GM12878 (cell line): ENCODE measurements at regions not wholly inside any gene's neighbourhood (a gene's known extent, or its start where the extent isn't known, plus 50 kb on each side); places are given as distances from the start of the nearest gene placed in this dataset.

Experiments
- ATAC-seq: fragments of 200-7000 bp; cut with Tn5 transposase; 3 replicates; pipeline ENCODE4 v1.9.1; 2020; ENCODE audit warnings: mild to moderate bottlenecking, moderate library complexity
- BruUV-seq: library from RNA; stranded (reverse); fragments of 400-500 nt; replicated peaks from 2 replicates; lab custom pipeline; 2021; lab: Mats Ljungman, UMichigan
- CTCF ChIA-PET: fragments of 300-600 bp; sonication (Branson Sonifier 250); formaldehyde crosslinking; extraction: SDS; loops from one replicate; lab custom pipeline; 2021; ENCODE audit warnings: inconsistent platforms; lab: Yijun Ruan, JAX
- POLR2A ChIA-PET: fragments of 350-600 bp; formaldehyde crosslinking; extraction: SDS; loops from one replicate; lab custom pipeline; 2021; ENCODE audit warnings: inconsistent platforms; lab: Charles Lee
- RAD21 ChIA-PET: fragments of 300-600 bp; sonication (Branson Sonifier 250); formaldehyde crosslinking; loops from one replicate; lab custom pipeline; 2023; ENCODE audit warnings: antibody characterized with exemption; ENCODE audit not compliant: unreplicated experiment; lab: Charles Lee
- SMC1A ChIA-PET: fragments of 300-600 bp; sonication (Branson Sonifier 250); formaldehyde crosslinking; loops from one replicate; lab custom pipeline; 2023; ENCODE audit not compliant: unreplicated experiment, uncharacterized antibody; lab: Charles Lee
- DNase-seq: peaks from one replicate; pipeline ENCODE4 v3.0.0-alpha.2; 2011; ENCODE audit warnings: low read depth, low spot score
- FAIRE-seq: peaks from 3 replicates; lab custom pipeline; 2011; peaks lifted over from hg19 to GRCh38; lab: Jason Lieb, UNC
- H2AFZ ChIP-seq: 2 replicates; pipeline ENCODE4 v1.6.0; 2011; ENCODE audit warnings: low read depth, low read length, control low read depth; ENCODE audit not compliant: control insufficient read depth
- H3K27ac ChIP-seq: 2 replicates; pipeline ENCODE4 v1.5.1; 2011; ENCODE audit warnings: control low read depth; ENCODE audit not compliant: control insufficient read depth, insufficient read depth
- H3K27me3 ChIP-seq, 2 experiments: replicated peaks in 1 of 2; 2 replicates each; pipeline versions ENCODE4 v1.6.0 to v1.6.1; 2011; ENCODE audit warnings: low read length in 1 of 2; ENCODE audit not compliant: control insufficient read depth in 2 of 2, insufficient read depth in 2 of 2
- H3K36me3 ChIP-seq, 2 experiments: 2 replicates each; pipeline ENCODE4 v1.5.1; 2011; ENCODE audit warnings: low read length in 1 of 2; ENCODE audit not compliant: control insufficient read depth in 2 of 2, insufficient read depth in 2 of 2
- H3K4me1 ChIP-seq: 2 replicates; pipeline ENCODE4 v1.6.1; 2011; ENCODE audit warnings: mild to moderate bottlenecking, low read length, moderate library complexity, mixed read lengths; ENCODE audit not compliant: control insufficient read depth, insufficient read depth
- H3K4me2 ChIP-seq: 2 replicates; pipeline ENCODE4 v1.6.0; 2011; ENCODE audit warnings: control low read depth; ENCODE audit not compliant: control insufficient read depth, insufficient read depth
- H3K4me3 ChIP-seq: fragments of 200-600 bp; sonication (generic); 2 replicates; pipeline ENCODE4 v1.5.1; 2016
- H3K79me2 ChIP-seq: 2 replicates; pipeline ENCODE4 v1.6.0; 2011; ENCODE audit warnings: low read length; ENCODE audit not compliant: control insufficient read depth, insufficient read depth
- H3K9ac ChIP-seq: 2 replicates; pipeline ENCODE4 v1.8.0; 2011; ENCODE audit warnings: low read length, control low read depth, mixed read lengths; ENCODE audit not compliant: control insufficient read depth, insufficient read depth
- H3K9me3 ChIP-seq: replicated peaks from 3 replicates; pipeline ENCODE4 v1.5.1; 2011; ENCODE audit warnings: mild to moderate bottlenecking, low read length; ENCODE audit not compliant: control insufficient read depth, insufficient read depth
- H4K20me1 ChIP-seq: 2 replicates; pipeline ENCODE4 v1.6.0; 2011; ENCODE audit not compliant: control insufficient read depth, insufficient read depth
- E2F8 ChIP-seq: fragments of 450-650 bp; IDR thresholded peaks from 2 replicates; pipeline ENCODE4 v1.6.1; 2018; ENCODE audit warnings: mild to moderate bottlenecking, low read depth, moderate library complexity; ENCODE audit not compliant: partially characterized antibody
- EGR1 ChIP-seq, 2 experiments: IDR thresholded peaks; 1 replicate in 1 of 2; 2 replicates in 1 of 2; pipeline ENCODE4 v1.6.1; 2011 to 2012; ENCODE audit warnings: low read depth in 2 of 2, low read length in 2 of 2, borderline replicate concordance in 1 of 2, mild to moderate bottlenecking in 1 of 2, moderate library complexity in 1 of 2
- HDAC6 ChIP-seq: fragments of 200-600 bp; sonication (generic); IDR thresholded peaks from one replicate; pipeline ENCODE4 v1.8.0; 2017; ENCODE audit warnings: antibody characterized with exemption; ENCODE audit not compliant: unreplicated experiment
- HDGF ChIP-seq: fragments of 450-650 bp; IDR thresholded peaks from 2 replicates; pipeline ENCODE4 v1.6.1; 2016; ENCODE audit warnings: antibody characterized with exemption
- SREBF2 ChIP-seq: IDR thresholded peaks from 2 replicates; pipeline ENCODE4 v1.6.1; 2012; ENCODE audit warnings: mild to moderate bottlenecking, low read length
- TAF1 ChIP-seq: IDR thresholded peaks from 2 replicates; pipeline ENCODE4 v1.6.1; 2011; ENCODE audit warnings: mild to moderate bottlenecking, low read depth, low read length, borderline replicate concordance
- WGBS: methylation state at CpG from one replicate; pipeline ENCODE4 v1.1.6; 2016; ENCODE audit warnings: low lambda C conversion rate; ENCODE audit not compliant: insufficient replicate concordance, insufficient coverage; ENCODE audit errors: missing lambda C conversion rate; 5-methylcytosine and 5-hydroxymethylcytosine counted together
- in situ Hi-C: fragments of 300-500 bp; cut with MboI; formaldehyde crosslinking; loops from 9 replicates; pipeline ENCODE4 v1.14.3; 2018; ENCODE audit warnings: mixed read lengths
- intact Hi-C: fragments of 100-400 bp; cut with micrococcal nuclease; formaldehyde crosslinking; loops from one replicate; pipeline ENCODE4 v1.14.2; 2022; ENCODE audit not compliant: unreplicated experiment

GRCh38 chr19:29431332-29431731 is 94.5 kb upstream of the VSTM2B start:
- Histone ChIP-seq H3K4me1 (no peaks in the 10 kb centered on the region), H4K20me1 (no peaks in the 10 kb centered on the region), H3K36me3 (no peaks in the 10 kb centered on the region)
- POLR2A ChIA-PET, result no interaction called here
- WGBS, result 19% methylated on average over 7 of the region's 7 CpGs
- no peak for ATAC-seq
- TF ChIP-seq HDAC6 (no peak), E2F8 (no peak), SREBF2 (no peak), HDGF (no peak), EGR1 (IDR thresholded peaks at IDR 0.05; ENCODE audit: borderline replicate concordance in 1 of 2, low read depth in 2 of 2, low read length in 2 of 2) (no peak), TAF1 (no peak)
- TF ChIP-seq, all 136 proteins: peak for 0
- Histone ChIP-seq H3K79me2 (no peaks in the 10 kb centered on the region), H3K4me2 (no peak overlapping the region), H3K4me3 (no peak overlapping the region), H3K27ac (no peak overlapping the region), H3K9ac (no peak overlapping the region), H3K27me3 (no peaks in the 10 kb centered on the region), H2AFZ (no peak overlapping the region), H3K9me3 (no peaks in the 10 kb centered on the region; the same call in 2 of the 3 replicates)
- ChIA-PET SMC1A (no interaction called here), CTCF (no interaction called here), RAD21 (no interaction called here)
- FAIRE-seq (no peak), DNase-seq (no peak)
- no TSS peak for BruUV-seq
- intact Hi-C loops, result no loop called here
- in situ Hi-C loops, result no loop called here
